ENCODE measurements at regions not wholly inside any gene's neighbourhood (a gene's known extent, or its start where the extent isn't known, plus 50 kb on each side); places are given as distances from the start of the nearest gene placed in this dataset.

DNA sequence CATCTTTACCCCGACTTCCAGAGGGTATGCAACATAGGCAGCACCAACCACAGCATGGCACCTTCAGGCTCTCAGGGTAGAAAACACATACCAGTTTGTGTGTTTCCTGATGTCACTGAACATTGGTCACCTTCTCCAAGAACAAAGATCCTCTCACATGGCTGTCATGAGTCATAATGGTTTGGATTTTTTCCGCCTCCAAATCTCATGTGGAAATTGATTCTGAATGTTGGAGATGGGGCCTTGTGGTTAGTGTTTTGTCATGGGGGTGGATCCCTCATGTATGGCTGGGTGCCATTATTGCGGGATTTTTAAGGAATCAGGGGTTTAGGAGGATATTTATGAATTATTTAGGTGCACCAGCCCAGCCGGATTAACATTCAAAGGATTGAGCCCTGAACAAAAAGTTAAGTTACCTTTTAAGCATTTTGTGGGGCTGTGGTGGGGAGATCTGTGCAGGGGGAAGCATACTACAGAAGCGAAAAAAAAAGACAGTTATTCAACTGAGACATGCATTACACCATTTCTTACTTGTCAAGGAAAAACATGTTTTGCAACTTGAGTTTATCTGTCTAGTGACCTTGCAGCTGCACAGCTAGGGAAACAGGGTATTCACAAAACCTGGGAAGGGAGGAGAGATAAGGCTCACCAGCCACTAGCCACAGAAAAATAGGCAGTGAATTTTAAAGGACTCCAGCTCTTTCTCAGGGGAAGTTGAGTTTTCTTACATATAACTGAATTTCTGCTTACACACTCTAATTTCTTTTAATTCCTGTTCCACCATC, 774.1 kb upstream of the AUTS2 start:
- TF ChIP-seq, protein P1, sequence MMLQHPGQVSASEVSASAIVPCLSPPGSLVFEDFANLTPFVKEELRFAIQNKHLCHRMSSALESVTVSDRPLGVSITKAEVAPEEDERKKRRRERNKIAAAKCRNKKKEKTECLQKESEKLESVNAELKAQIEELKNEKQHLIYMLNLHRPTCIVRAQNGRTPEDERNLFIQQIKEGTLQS (IDR thresholded peaks at IDR 0.05; ENCODE audit: insufficient read depth, low read depth, low read length) = no peak
- no peak for TF ChIP-seq RAD21 (IDR thresholded peaks at IDR 0.05 in 1 of 2, conservative IDR thresholded peaks at IDR 0.05 in 1 of 2; ENCODE audit: low read depth in 2 of 2, low read length in 2 of 2)
- no peak for TF ChIP-seq JUN (IDR thresholded peaks at IDR 0.05; ENCODE audit: low read depth, low read length)
- TF ChIP-seq TCF12 (IDR thresholded peaks at IDR 0.05; ENCODE audit: low read depth, low read length) = no peak
- TF ChIP-seq POLR2AphosphoS5 (IDR thresholded peaks at IDR 0.05; ENCODE audit: low read depth, low read length) = no peak
- no peak for TF ChIP-seq CTBP2 (IDR thresholded peaks at IDR 0.05; ENCODE audit: borderline replicate concordance, insufficient read depth, insufficient read length, low read length)
- TF ChIP-seq, protein P2, sequence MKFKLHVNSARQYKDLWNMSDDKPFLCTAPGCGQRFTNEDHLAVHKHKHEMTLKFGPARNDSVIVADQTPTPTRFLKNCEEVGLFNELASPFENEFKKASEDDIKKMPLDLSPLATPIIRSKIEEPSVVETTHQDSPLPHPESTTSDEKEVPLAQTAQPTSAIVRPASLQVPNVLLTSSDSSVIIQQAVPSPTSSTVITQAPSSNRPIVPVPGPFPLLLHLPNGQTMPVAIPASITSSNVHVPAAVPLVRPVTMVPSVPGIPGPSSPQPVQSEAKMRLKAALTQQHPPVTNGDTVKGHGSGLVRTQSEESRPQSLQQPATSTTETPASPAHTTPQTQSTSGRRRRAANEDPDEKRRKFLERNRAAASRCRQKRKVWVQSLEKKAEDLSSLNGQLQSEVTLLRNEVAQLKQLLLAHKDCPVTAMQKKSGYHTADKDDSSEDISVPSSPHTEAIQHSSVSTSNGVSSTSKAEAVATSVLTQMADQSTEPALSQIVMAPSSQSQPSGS (IDR thresholded peaks at IDR 0.05; ENCODE audit: low read length) = no peak
- no peak for TF ChIP-seq SP2 (IDR thresholded peaks at IDR 0.05; ENCODE audit: low read length)
- TF ChIP-seq SIN3A (conservative IDR thresholded peaks at IDR 0.05 in 1 of 2, IDR thresholded peaks at IDR 0.05 in 1 of 2; ENCODE audit: low read depth in 1 of 2, low read length in 2 of 2) = no peak
- TF ChIP-seq CEBPB (IDR thresholded peaks at IDR 0.05; ENCODE audit: low read depth, low read length) = no peak
- TF ChIP-seq, protein P3, sequence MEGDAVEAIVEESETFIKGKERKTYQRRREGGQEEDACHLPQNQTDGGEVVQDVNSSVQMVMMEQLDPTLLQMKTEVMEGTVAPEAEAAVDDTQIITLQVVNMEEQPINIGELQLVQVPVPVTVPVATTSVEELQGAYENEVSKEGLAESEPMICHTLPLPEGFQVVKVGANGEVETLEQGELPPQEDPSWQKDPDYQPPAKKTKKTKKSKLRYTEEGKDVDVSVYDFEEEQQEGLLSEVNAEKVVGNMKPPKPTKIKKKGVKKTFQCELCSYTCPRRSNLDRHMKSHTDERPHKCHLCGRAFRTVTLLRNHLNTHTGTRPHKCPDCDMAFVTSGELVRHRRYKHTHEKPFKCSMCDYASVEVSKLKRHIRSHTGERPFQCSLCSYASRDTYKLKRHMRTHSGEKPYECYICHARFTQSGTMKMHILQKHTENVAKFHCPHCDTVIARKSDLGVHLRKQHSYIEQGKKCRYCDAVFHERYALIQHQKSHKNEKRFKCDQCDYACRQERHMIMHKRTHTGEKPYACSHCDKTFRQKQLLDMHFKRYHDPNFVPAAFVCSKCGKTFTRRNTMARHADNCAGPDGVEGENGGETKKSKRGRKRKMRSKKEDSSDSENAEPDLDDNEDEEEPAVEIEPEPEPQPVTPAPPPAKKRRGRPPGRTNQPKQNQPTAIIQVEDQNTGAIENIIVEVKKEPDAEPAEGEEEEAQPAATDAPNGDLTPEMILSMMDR (IDR thresholded peaks at IDR 0.05; ENCODE audit: control extremely low read depth in 1 of 3, insufficient read depth in 1 of 3, low read depth in 1 of 3, low read length in 3 of 3) = no peak

Measured in H1 (cell line).